A204.1 (cell line): ENCODE measurements at regions not wholly inside any gene's neighbourhood (a gene's known extent, or its start where the extent isn't known, plus 50 kb on each side); places are given as distances from the start of the nearest gene placed in this dataset.
A peak's percentile ranks its signal among the peaks of the same experiment; 100 is the strongest.
"Not testable (repeated sequence)": the region's sequence is repeated elsewhere in the genome, so short reads cannot be mapped to it uniquely, and the experiment has no call there.

ENCODE experiments used
- FAIRE-seq: peaks from 2 replicates; lab custom pipeline; 2012; peaks lifted over from hg19 to GRCh38; lab: Jason Lieb, UNC

DNA sequence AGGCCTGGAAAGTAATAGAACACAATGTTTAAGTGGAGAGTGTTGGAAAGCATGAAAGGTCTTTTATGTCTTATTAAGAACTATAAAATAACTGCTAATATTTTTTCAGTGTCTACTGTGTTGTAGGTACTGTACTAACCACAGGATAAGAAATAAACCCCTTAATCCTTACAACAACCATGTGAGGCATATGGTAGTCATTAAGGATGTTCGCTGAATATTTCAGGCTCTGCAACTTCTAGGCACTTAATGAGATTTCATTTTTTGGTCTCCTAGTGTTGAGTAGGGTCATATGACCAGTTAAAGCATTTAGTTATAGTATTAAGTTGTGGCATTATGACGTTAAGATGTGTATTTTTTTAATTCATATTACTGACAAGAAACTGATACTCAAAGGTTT lies 346.6 kb upstream of the KCNH7 start:
- no peak for FAIRE-seq

DNA sequence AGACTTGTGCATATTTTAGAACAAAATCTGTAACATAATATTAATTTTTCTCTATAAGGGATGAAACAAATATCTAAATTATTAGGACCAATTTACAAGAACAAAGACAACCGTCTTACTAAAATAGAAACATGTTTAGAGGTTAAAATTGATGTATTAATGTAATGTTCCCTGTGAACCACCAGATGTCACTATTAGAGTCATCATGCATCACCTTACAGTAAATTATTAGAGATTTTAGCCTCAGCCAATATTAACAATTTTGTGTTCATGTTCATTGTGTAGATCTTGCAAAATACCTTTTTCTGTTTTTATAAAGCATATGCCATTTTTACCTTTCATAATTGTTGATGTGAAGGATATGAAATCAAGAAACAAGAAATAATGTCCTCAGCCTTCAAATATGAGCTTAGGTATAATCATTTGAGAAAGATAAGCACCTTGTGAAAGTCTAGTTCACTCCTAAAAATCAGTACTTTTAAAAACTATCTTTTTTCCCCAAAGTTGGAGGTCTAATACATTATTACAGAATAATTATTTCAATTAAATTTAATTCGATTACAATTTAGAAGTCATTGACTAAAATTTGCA lies 344.3 kb upstream of the KCNH7 start:
- FAIRE-seq: peak; percentile 97

DNA sequence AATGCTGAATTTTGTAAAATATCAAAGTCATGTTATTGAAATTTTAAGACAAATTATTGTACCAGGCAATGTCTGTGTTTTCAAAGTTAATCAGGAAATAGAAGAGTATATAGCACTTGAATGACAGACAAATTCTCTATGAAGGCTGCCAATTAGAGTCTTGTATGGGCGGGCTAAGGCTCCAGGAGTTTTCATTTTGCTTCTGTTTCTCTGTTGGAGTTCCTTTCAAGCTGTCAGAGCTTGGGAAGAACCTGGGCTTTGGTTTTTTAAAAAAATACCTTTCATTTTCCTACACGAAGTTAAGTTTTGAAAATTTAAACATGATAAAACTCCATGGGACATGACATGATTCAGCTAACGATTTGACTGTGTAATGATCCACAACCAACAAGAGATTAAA lies 339.0 kb upstream of the KCNH7 start:
- no peak for FAIRE-seq

DNA sequence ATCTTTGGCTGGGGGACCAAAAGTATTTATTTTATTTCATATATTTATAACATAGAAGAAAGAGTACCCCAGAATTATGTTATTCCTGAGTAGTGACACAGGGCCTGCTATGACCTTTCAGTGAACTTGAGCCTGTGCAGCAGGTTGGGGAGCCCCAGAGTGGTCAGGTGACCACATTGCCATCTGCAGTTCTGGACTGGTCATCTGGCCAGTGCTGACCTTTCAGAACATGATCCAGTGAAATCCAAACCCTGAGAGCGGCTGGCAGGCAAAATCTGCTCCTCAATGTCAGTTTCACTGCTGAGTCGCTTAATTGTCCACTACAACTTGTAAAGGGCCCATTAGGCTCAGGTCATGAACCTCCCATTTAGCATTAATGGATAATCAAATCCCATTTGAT lies 336.7 kb upstream of the KCNH7 start:
- no peak for FAIRE-seq

DNA sequence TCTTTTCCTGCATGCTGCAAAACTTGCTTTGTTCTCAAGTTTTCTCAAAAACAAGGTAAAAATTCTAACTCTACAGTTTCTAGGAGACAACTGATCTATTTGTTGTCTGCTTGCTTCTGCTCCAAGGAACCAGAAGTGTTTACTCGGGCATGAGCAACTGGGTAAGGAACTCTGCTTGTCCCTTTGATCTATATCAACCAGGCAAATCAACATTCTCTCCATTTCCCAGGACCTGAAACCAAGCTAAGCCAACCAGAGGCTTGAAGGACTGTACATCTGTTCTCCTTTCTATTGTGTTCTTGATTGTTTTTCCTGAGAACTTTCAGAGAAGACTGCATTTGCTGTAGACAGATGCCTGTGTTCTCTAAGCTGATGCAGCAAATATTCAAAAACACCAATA lies 335.0 kb upstream of the KCNH7 start:
- FAIRE-seq: no peak

DNA sequence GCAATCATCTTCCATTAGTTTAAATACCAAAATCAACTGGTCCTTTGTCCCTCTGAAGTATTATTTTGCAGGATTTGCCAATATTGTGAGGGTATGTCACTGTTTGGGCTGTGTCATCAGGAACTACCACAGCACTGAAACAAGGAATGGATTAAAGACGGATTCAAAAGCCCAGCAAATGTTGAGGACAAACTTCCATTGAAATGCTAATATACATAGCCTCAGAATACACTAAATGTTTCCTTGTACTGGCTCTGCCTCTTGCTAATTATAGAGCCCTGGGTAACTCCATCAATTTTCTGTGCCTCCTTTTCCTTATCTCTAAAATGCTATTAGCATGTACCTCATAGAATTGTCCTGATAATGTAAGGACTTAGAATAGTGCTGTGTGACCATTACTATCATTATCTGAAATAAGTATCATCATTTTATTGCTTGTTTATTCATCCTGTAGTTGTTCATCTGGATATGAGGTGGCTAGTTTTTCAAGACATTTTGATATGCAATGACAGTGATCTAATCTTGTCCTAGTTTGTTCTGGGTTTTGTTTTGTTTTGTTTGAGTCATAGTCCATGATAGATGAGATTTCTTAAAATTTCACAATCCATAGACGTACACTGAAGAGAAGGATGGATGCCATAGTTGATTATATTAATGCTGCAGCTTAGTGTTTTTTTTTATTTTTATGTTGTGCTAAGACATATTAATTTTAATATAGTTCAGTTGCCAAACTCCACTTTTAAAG lies 333.4 kb upstream of the KCNH7 start:
- no peak for FAIRE-seq

DNA sequence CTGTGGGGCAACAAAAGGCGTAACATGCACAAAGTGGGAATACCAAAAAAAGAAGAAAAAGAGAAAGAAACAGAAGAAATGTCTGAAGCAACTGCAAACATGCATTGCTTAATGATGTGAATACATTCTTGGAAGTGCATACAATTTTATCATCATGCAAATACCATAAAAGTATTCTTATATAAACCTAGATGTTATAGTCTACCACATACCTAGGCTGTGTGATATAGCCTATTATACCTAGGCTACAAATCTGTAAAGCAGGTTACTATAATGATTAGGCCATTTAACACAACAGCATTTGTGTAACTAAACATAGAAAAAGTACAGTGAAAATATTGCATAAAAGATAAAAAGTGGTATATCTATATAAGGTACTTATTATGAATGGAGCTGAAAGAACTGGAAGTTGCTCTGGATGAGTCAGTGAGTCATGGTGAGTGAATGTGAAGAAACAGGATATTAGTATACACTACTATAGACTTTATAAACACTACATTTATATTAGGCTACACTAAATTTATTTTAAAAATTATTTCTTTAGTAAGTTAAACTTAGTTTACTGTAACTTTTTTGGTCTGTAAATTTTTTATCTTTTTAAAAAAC lies 319.4 kb upstream of the KCNH7 start:
- peak; percentile 68 for FAIRE-seq

DNA sequence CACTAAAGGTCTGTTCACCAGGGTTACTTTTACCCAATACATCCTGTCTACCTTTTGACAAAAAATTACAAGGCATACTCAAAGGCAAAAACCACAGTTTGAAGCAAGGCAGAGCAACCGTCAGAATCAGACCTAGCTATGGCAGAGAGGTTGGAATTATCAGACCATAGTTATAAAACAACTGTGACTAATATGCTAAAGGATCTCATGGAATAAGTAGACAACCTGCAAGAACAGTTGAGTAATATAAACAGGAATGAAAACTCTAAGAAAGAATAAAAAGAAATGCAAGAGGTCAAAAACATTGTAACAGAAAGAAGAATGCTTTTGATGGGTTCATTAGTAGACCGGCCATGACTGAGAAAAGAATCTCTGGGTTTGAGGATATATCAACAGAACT lies 318.8 kb upstream of the KCNH7 start:
- no peak for FAIRE-seq

DNA sequence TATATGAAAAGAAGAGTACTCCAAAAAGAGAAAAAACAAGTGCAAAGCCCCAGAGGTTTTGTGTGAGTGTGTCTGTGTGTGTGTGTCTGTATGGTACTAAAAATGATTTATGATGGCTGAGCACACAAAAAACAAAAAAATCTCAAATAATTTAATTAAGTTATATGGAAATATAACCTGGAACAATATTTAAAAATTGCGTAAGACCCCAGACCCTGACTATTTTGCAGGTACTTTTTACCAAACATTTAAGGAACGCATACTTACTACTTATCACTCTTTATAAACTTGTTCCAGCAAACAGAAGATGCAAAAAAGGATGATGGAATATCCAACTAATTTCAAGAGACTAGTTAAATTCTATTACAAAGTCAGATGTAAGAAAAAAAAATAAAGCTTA lies 317.4 kb upstream of the KCNH7 start:
- no peak for FAIRE-seq

DNA sequence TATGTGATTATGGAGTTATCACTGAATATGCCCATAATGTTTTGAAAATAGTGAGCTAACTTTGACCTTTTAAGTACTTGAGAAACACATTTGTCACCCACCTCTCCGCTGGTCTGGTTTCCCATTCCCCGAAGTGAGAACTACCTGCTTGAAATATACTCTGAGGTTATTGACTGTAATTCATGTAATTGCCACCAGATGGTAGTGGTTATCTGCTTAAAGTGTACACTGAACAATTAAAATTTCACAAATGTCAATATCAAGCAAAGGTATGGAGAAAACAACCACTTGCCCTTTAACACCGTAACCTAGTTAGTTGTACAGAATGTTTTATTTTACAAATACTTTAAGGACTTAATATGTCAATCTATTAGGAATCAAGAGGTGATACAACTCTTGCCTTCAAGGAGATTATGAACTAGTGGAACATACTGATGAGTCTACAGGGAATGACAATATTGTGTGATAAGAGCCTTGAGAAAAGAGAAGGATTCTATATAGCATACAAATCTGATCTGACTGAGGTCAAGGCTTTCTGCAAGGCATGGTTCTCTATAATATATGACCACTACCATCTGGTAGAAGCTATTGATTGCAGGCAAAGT lies 316.8 kb upstream of the KCNH7 start:
- FAIRE-seq: no peak

DNA sequence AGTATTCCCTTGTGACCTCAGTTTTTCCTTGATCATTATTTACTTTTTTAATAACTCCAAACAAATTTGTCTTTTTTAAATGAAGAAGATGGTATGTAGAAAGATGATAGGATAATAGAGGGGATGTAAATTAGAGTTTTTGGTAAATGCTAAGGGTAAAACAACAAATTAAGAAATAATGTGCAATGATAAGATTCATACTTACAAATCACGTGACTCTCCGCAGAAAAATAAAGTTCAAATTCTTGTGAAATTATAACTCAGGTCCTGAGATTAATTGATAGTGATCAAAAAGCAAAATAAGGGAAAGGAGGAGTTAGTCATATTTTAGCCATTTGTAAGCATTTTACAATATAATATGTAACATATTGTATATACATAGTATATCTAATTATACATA lies 304.1 kb upstream of the KCNH7 start:
- no peak for FAIRE-seq

DNA sequence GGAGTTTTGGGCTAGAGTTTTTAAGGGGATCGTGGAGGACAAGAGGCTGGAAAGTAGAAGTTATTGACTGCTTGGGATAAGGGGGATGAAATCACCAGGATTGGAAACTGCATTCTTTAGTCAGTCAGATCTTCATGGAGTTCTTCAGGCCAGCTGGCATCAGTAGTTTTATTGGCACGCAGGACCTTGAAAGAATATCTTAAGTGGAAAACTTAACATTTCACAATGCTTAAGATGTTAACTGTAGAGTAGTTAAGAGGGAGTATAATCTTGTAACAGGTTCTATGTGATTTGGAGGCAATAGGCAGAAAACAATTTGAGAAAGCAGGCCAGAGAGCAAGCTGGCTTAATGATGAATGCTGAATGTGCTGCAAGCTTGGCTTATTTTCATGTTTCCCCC lies 300.4 kb upstream of the KCNH7 start:
- no peak for FAIRE-seq

DNA sequence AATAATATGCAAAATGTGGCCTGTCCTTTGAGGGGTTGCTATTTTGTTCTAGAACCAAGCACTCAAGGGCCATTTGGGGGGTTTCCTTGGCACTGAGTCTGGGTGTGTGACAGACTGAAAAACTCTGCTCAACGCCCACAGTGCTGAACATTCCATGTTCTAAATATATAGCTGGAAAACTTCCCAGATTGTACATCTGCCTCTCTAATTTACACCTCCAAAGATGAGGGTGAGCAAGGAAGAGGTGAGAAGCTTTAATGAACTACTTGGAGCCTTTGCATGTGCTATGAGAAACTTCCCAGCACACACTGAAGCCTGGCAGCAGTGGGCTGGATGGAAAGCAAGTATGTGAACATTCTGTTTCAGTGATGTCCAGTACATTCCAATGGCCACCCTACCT lies 296.7 kb upstream of the KCNH7 start:
- FAIRE-seq: no peak

DNA sequence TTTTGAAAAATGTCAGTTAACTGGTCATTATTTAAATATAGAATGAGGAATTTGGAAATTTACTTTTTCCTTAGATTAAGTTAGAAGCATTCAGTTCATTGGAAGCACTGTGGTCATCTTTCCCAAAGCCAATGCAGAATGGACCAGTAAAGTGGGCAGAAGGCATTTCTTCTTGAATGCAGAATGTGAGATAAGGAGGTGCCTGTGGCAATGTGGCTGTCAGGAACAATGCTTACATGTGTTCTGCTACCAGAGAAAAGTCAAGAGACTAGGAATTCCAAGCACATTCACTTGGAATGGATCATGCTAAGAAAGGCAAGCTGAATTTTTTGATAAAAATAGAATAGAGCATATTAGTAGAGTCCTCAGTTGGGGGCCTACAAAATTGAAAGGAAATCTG lies 295.0 kb upstream of the KCNH7 start:
- no peak for FAIRE-seq

DNA sequence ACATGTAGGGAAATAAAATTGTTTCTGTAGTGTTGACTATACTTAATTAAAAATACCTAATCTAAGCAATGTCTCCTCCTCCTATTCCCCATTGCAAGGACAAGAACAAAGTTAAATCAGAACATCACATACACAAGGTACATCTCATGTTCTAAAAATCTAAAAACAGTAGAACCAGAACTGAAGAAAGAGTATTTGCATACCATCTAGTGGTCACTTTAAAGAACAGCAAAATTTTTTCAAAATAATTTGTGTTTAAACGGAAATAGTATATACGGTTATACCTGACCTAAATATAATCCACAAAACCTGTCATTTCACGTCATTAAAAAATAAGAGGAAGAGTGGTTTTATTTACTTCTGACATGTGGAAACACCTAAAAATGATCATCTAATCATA lies 294.3 kb upstream of the KCNH7 start:
- FAIRE-seq: peak; percentile 94

DNA sequence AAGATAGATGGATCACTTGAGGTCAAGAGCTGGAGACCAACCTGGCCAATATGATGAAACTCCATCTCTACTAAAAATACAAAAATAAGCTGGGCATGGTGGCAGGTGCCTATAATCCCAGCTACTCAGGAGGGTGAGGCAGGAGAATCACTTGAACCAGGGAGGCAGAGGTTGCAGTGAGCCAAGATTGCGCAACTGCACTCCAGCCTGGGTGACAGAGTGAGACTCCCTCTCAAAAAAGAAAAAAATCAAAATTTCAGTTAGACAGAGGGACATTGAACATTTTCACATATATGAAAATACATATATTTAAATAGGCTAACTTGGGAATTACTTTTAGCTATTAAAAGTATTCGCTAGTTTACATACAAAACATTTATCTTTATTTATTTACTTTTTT lies 293.6 kb upstream of the KCNH7 start:
- FAIRE-seq: not testable (repeated sequence)

DNA sequence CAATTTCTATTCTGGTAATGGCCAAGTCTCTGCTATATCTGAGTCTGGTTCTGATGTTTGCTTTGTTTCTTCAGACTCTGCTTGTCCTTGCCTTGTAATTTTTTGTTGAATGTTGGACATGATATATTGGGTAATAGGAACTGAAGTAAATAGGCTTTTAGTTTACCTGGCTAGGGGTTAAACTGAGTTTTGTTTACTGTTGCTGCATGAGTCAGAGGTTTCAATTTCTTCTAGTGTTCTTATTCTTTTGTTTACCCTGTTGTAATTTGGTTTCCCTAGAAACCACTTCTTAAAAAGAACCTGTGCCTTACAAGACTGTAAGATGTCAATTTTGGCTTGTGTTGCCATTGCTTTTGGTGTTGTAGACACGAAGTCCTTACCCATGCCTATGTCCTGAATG lies 285.0 kb upstream of the KCNH7 start:
- FAIRE-seq: no peak

DNA sequence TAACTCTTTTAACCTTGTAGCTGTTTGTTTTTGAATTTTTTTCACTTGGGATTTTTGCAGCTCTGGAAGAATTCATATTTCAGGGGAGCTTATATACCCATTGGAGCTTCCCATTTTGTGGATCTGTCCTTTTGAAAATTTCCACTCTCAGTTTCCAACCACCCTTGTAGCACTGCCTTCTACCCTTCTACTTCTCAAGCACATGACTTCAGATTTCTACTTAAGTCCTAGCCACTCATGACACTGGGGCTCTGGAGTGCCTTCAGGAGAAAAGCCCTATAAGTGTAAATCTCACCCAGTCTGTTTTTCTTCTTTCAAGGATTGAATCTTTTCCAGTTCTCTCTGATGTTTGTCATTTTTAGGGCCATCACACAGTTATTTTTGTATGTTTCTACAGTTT lies 283.7 kb upstream of the KCNH7 start:
- no peak for FAIRE-seq

DNA sequence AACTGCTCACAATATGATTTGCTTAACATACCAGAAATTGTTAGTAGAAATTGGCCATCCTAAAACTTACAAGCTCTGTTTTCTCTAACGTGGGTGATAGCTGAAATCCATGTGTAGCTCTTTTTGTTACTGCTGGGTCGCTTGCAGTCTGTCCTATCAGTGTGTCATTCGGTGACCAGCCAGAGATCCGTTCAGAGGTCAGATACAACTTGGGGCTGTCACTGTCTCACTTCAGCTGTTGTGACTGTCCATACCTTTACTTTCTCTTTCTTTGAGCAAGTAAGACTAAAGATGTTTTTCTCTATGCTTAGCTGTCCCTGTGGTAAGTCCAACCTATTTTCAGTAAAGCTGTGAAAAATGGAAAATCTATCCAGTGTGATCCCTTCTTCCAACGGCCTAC lies 282.9 kb upstream of the KCNH7 start:
- FAIRE-seq: no peak

DNA sequence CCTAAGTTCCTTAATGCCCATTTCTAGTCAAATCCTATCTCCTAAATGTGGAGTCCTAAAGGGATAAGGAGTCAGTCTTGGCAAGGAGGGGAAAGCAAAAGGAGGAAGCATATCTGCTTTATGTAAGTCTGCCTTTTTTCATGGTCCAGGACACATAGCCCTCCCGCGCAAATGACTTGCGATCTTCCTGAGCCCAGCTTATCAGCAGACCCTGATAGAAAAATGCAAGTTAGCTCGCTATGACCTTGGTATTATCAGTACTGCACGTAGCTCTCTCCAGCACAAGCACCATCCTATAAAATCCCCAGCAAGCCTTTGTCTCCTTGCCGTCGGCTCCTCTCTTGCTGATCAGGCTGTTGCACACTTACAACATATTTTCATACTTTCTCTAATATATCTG lies 281.4 kb upstream of the KCNH7 start:
- FAIRE-seq: no peak

DNA sequence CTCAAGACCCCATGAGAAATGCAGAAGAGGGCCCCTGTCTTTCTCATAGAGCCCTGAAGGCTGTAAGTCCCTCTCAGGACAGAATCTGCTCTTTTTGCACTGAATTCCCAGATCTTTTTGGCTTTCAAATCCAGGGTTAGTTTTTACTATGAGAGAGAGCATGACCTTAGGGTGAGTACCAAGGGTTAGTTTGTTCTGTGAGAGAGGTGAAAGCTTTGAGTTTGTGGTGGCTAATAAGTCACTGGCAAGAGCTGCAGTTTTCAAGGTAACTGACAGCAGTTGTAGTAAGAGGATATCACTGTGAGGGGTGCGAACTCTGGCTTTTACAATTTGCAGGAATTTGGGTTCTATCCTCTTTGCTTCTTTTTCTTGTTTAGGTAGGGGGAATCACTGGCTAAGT lies 248.4 kb upstream of the KCNH7 start:
- FAIRE-seq: no peak

DNA sequence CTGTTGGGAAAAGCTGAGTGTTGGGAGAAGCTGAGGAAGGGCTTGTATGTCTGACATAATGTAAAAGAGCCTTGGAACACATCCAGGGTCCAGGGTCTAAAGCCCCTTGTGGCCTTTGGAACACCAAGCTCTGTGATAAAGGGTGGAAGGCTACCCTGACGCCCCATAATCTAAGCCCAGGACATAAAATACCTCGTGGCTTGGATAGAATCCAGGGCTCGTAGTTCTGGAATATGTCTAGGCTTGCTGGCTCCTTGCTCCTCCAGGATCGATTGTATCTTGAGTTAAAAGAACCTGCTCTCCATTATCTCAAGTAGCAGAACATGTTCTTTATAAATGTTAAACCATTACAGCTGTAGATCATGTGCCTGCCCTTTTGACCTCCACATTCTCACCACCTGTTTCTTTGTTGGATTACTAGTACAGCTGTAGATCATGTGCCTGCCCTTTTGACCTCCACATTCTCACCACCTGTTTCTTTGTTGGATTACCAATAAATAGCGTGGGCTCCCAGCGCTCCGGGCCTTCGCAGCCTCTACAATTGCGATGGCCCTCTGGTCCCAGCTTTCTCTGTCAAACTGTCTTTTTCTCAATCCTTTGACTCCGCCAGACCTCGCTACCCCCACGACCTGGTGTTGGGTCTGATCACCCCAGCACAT lies 246.9 kb upstream of the KCNH7 start:
- FAIRE-seq: not testable (repeated sequence)

DNA sequence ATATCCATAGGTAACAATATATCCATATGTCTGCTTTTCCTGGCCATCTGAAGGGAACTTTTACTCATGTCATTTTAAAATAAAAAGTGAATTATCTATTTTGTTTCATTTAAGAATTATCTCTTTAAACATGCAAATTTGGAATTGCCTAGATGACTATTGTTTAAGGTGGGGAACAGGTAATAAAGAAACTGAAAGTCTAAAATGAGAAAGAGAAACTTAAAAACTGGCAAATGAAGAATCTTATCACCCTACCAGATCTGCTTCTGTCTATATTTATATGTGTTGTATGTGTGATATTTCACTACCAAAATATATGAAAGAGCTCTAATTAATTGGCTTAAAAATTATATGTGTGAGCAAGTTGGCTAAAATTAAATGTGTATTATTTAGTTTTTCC lies 243.2 kb upstream of the KCNH7 start:
- no peak for FAIRE-seq
